Endothelial cell of hepatic sinusoid (primary cell): ENCODE measurements at regions not wholly inside any gene's neighbourhood (a gene's known extent, or its start where the extent isn't known, plus 50 kb on each side); places are given as distances from the start of the nearest gene placed in this dataset.

ENCODE experiments used
- in situ Hi-C: cut with HindIII; loops from 2 replicates; pipeline ENCODE4 v1.10.0; 2017; ENCODE audit warnings: low sequenced_read_pairs

GRCh38 chr2:43057742-43058725, 168.4 kb downstream of the ZFP36L2 start:
- in situ Hi-C loops: loop anchor here (5.0 kb wide), 1 partner anchor 54 kb away; no protein-coding TSS in a partner anchor

GRCh38 chr2:43057026-43057741, 169.2 kb downstream of the ZFP36L2 start:
- in situ Hi-C loops: loop anchor here (5.0 kb wide), 1 partner anchor 55 kb away; no protein-coding TSS in a partner anchor

GRCh38 chr2:43055985-43056384, 170.4 kb downstream of the ZFP36L2 start:
- in situ Hi-C loops: loop anchor here (5.0 kb wide), 1 partner anchor 56 kb away; no protein-coding TSS in a partner anchor

DNA sequence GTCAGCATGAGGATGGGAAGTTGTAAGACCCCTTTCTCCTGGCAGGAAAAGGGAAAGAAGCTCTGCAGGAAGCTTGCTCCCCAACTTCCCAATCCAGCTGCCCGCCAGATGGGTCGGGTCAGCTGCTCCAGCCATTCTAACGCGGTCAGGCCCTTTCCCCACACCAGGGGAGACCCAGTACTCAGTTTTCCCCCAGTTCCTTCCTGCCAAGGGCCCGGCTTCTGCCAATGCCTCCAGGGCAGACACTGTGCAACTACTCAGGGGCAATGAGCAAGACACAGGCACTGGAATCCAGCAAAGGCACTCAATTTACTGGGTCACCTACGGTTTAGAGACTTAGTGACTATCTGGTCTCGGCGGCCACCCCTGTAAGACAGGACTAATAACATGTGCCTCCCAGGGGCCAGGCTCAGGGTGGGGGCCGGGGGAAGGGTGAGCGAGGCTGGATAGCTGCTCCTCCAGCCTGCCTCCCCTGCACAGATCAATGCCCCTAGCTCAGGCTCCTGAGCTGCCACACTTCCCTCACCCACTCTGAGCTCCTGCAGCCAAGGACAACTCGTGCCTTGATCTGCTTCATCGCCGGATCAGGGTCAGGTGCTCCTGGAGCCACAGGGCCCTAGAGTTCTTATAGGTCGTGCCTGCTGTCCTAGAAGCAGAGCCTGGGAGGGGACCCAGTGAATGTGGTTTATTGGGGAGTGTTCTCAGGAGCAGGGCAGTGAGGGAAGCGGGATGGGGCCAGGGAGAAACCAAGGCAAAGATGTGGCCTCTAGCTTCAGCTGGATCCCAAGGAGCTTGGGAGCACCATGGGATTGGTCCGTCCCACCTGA, 171.1 kb downstream of the ZFP36L2 start:
- in situ Hi-C loops: loop anchor here (5.0 kb wide), 1 partner anchor 57 kb away; no protein-coding TSS in a partner anchor

DNA sequence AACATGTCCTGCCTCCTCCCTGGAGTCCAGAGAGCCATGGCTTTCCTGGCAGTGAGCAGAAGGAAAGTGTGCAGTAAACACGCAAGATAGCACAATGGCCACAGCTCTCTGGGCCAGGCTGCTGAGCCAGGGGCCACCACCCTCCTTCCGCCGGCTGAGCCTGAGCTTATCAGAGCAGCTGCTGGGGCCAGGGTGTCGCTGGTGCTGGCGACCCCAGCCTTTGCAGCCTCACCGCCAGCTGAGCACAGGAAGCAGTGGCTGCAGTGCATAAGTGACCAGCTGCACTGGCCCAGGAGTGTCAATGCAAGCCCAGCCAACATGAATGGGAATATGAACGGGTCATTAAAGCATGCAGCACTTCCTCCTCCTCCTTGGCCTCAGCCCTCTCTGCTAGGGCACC, 172.0 kb downstream of the ZFP36L2 start:
- in situ Hi-C loops: no loop called here

DNA sequence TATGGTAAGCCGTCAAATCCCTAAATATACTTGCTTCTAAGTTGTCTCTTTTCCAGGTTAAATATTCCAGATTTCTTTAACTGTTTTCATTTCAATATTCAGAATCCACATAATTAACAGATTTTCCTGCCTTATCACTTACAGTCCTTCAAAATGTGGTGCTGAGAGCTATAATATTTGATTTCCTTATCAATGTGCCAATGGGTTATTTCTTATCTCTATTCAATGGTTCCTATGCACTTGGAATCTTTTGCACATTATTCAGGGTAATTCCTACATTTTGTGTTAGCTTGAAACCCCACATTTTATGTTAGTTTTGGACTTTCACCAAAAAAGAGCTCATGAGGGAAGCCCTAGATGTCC, 173.5 kb downstream of the ZFP36L2 start:
- in situ Hi-C loops: no loop called here

GRCh38 chr2:43052204-43052943, 174.0 kb downstream of the ZFP36L2 start:
- in situ Hi-C loops: no loop called here

- in situ Hi-C loops: no loop called here
These were observed 175.1 kb downstream of the ZFP36L2 start for GRCh38 chr2:43051338-43051737.

DNA sequence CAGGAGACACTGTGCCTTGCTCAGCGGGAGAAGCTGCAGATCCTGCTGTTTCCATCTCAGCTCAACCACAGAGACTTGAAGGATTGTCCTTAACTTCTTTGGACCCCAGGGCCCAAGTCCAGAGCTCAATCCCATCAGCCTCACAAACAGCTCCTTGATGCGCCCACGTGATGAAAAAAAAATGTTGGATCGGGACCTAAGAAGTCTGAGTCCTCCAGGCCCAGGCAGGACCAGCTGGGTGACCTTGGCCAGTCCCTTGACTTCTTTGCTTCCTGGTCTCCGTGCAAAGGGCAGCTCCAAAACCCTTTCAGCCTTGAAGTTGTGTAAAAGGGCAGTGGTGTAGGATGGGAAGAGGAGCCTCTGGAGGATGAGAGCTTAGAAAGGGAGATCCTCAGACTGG, 175.5 kb downstream of the ZFP36L2 start:
- in situ Hi-C loops: no loop called here

DNA sequence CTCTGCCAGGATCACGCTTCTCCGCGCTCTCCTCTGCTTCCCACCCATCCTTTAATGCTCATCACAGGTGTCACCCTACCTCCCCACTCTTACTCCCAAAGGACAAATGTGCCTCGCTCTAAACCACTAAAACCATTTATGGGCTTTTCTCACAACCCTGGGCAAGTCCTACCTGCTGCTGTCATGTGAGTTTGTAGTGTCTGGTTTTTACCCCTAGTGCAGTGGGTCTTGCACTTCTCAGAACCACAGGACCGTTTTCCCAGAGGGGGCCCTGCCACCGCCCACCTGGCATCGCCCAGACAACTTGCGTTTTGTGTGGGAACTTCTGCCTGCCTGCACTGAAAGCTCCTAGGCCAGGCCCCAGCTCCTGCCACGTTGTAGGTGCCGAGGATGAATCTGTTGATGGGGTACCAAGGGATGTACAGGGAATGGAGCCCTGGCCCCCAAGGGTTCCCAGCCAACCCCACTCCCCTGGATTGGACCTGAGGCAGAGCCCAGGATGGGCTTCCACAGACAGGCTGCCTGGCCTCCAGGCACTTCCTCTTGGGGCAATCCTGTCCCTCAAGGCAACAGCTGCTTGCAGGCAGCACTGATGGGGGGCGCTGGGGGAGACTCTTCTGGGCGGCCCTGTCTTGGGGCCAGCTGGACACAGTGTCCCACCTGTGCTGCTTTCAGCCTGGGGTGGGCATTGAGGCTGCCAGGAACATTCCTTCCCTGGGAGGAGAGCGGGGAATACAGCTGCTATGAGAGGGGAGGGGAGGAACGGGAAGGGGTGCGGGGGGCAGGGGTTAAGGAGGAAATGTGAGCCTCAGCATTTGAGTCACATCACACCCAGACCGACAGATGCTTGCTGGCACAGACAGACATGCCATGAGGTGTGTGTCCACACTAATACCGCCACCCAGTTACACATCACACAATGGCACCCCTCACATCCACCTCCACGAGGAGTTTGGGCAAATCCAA, 176.3 kb downstream of the ZFP36L2 start:
- in situ Hi-C loops: no loop called here

- in situ Hi-C loops: no loop called here
These were observed 179.1 kb downstream of the ZFP36L2 start for GRCh38 chr2:43047187-43047780.

GRCh38 chr2:43045866-43046265, 180.5 kb downstream of the ZFP36L2 start:
- in situ Hi-C loops: no loop called here

- in situ Hi-C loops: loop anchor here (5.0 kb wide), 1 partner anchor 82 kb away; no protein-coding TSS in a partner anchor
These were observed 182.2 kb downstream of the ZFP36L2 start for GRCh38 chr2:43044093-43044681.

DNA sequence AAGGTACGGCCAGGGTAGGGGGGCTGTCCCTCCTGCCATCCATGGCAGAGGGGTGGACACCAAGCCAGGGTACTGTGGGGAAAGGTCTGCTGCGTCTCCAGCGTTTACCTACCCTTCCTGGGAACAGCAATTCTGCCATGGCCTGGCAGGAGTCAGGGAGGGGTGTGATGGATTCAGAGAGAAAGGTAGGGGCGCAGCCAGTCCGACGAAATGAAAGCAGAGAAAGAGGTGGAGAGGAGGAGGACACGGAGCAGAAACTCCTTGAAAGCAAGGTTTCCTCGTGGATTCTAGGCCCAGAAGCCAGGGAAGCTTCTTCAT, 182.9 kb downstream of the ZFP36L2 start:
- in situ Hi-C loops: loop anchor here (5.0 kb wide), 1 partner anchor 81 kb away; no protein-coding TSS in a partner anchor

GRCh38 chr2:43041661-43042360, 184.6 kb downstream of the ZFP36L2 start:
- in situ Hi-C loops: loop anchor here (5.0 kb wide), 1 partner anchor 80 kb away; no protein-coding TSS in a partner anchor

DNA sequence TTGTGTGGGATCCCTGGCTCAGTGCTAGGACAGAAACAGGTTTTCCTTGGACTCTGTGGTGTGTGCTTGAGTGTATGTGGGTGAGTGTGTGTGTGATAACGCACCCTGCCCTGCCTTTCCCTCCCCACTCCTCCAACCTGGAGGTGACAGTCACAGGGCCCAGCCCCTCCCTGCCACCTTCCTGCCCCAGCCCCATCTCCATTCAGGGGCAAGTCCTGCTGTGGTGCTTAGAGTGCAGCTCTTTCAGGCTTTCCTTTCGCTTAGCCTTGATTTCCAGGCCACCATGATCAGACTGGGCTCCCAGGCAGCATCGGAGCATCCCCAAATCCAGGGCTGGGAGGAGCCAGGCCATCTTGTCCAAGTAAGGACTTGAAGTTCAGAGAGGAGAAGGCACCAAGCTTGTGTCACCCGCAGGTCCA, 185.2 kb downstream of the ZFP36L2 start:
- in situ Hi-C loops: loop anchor here (5.0 kb wide), 1 partner anchor 79 kb away; no protein-coding TSS in a partner anchor

GRCh38 chr2:43040084-43040854, 186.1 kb downstream of the ZFP36L2 start:
- in situ Hi-C loops: loop anchor here (5.0 kb wide), 1 partner anchor 78 kb away; no protein-coding TSS in a partner anchor
